NB4 (cell line): ENCODE measurements at regions not wholly inside any gene's neighbourhood (a gene's known extent, or its start where the extent isn't known, plus 50 kb on each side); places are given as distances from the start of the nearest gene placed in this dataset.

Experiments used
- CTCF ChIP-seq: IDR thresholded peaks from one replicate; pipeline ENCODE4 v1.5.1; 2012; ENCODE audit warnings: low read depth, low read length
- MYC ChIP-seq: IDR thresholded peaks from 2 replicates; pipeline ENCODE4 v1.6.1; 2011; ENCODE audit warnings: low read depth, low read length
- POLR2A ChIP-seq: IDR thresholded peaks from 2 replicates; pipeline ENCODE4 v1.6.1; 2011; ENCODE audit warnings: mild to moderate bottlenecking; ENCODE audit not compliant: insufficient read length; ENCODE audit errors: extremely low read depth
- TF ChIP-seq, protein P1 (sequence below): IDR thresholded peaks from 2 replicates; pipeline ENCODE4 v1.6.1; 2011; ENCODE audit warnings: low read depth, low read length

GRCh38 chr10:78619896-78620295 is 448.9 kb upstream of the ZMIZ1 start:
- TF ChIP-seq CTCF: no peak
- TF ChIP-seq POLR2A: no peak
- TF ChIP-seq MYC: no peak
- TF ChIP-seq, protein P1, sequence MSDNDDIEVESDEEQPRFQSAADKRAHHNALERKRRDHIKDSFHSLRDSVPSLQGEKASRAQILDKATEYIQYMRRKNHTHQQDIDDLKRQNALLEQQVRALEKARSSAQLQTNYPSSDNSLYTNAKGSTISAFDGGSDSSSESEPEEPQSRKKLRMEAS: no peak
